ENCODE measurements at regions not wholly inside any gene's neighbourhood (a gene's known extent, or its start where the extent isn't known, plus 50 kb on each side); places are given as distances from the start of the nearest gene placed in this dataset.

- TF ChIP-seq TAL1 (IDR thresholded peaks at IDR 0.05), result peak; percentile 95
- no peak for TF ChIP-seq CHD7 (IDR thresholded peaks at IDR 0.05; ENCODE audit: low read depth, low read length)
- TF ChIP-seq CBX3 (IDR thresholded peaks at IDR 0.05; ENCODE audit: borderline replicate concordance in 1 of 2, low read length in 2 of 2), result peak in 1 of 2 experiments; percentile 48; a peak in 1 of 3 replicates
- no peak for TF ChIP-seq EWSR1 (IDR thresholded peaks at IDR 0.05; ENCODE audit: borderline replicate concordance, low read depth, partially characterized antibody)
- TF ChIP-seq MAFF (IDR thresholded peaks at IDR 0.05; ENCODE audit: low read length), result no peak
- no peak for TF ChIP-seq RBFOX2 (IDR thresholded peaks at IDR 0.05; ENCODE audit: low read depth, low read length)
- TF ChIP-seq, protein P1, sequence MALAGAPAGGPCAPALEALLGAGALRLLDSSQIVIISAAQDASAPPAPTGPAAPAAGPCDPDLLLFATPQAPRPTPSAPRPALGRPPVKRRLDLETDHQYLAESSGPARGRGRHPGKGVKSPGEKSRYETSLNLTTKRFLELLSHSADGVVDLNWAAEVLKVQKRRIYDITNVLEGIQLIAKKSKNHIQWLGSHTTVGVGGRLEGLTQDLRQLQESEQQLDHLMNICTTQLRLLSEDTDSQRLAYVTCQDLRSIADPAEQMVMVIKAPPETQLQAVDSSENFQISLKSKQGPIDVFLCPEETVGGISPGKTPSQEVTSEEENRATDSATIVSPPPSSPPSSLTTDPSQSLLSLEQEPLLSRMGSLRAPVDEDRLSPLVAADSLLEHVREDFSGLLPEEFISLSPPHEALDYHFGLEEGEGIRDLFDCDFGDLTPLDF (CRISPR knock-in tag; IDR thresholded peaks at IDR 0.05), result no peak
- TF ChIP-seq, protein P2, sequence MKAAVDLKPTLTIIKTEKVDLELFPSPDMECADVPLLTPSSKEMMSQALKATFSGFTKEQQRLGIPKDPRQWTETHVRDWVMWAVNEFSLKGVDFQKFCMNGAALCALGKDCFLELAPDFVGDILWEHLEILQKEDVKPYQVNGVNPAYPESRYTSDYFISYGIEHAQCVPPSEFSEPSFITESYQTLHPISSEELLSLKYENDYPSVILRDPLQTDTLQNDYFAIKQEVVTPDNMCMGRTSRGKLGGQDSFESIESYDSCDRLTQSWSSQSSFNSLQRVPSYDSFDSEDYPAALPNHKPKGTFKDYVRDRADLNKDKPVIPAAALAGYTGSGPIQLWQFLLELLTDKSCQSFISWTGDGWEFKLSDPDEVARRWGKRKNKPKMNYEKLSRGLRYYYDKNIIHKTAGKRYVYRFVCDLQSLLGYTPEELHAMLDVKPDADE (conservative IDR thresholded peaks at IDR 0.05; ENCODE audit: control insufficient read depth, low read depth, low read length), result no peak
- TF ChIP-seq ZNF696 (CRISPR knock-in tag; conservative IDR thresholded peaks at IDR 0.05), result no peak
- no peak for TF ChIP-seq ZC3H4 (CRISPR knock-in tag; IDR thresholded peaks at IDR 0.05; ENCODE audit: borderline replicate concordance)
Observed at GRCh38 chr17:63381101-63381729, 64.9 kb downstream of the CYB561 start (continued).
